ENCODE measurements at regions not wholly inside any gene's neighbourhood (a gene's known extent, or its start where the extent isn't known, plus 50 kb on each side); places are given as distances from the start of the nearest gene placed in this dataset.

GRCh38 chr22:49690454-49690853 is 137.2 kb downstream of the BRD1 start:
- H3K36me3 ChIP-seq = no peaks in the 10 kb centered on the region
- H3K4me3 ChIP-seq = no peak overlapping the region
- TF ChIP-seq CTCF (IDR thresholded peaks at IDR 0.05) = no peak
- peaks cover 0 to 4% of the 10 kb centered on the region in 2 donors for H3K27me3 ChIP-seq
- peaks cover 0 to 6% of the 10 kb centered on the region in 2 donors for H3K9me3 ChIP-seq
- H3K4me1 ChIP-seq = no peaks in the 10 kb centered on the region
- peak; percentile 23 for DNase-seq (ENCODE audit: low spot score)
- H3K27ac ChIP-seq = no peak overlapping the region

DNA sequence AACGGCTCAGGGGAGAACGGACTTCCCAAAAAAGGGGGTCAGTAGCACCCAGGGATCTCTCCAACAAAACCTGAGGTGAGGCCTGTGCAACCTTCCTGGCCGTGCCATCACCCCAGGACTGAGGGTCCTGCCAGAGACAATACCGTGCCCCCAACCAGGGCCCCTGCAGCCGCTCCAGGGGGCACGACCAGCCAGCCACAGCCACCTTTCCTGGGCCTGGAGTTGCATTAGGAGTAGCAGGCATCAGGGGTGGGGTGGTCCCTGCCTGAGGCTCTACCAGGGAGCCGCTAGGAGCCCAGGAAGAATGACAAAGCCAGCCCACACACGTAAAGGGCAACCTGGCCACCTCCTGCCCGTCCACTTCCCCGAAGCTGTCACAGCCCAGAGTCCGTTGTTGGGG is 137.8 kb downstream of the BRD1 start:
- H3K4me3 ChIP-seq = no peak overlapping the region
- peak; percentile 16 for DNase-seq (ENCODE audit: low spot score)
- peaks cover 0 to 6% of the 10 kb centered on the region in 2 donors for H3K9me3 ChIP-seq
- no peaks in the 10 kb centered on the region for H3K4me1 ChIP-seq
- no peak overlapping the region for H3K27ac ChIP-seq
- peaks cover 0 to 4% of the 10 kb centered on the region in 2 donors for H3K27me3 ChIP-seq
- H3K36me3 ChIP-seq = no peaks in the 10 kb centered on the region
- no peak for TF ChIP-seq CTCF (IDR thresholded peaks at IDR 0.05)

GRCh38 chr22:49689255-49689770 is 138.4 kb downstream of the BRD1 start:
- peaks cover 0 to 4% of the 10 kb centered on the region in 2 donors for H3K27me3 ChIP-seq
- H3K36me3 ChIP-seq = no peaks in the 10 kb centered on the region
- TF ChIP-seq CTCF (IDR thresholded peaks at IDR 0.05) = no peak
- H3K4me1 ChIP-seq = no peaks in the 10 kb centered on the region
- H3K9me3 ChIP-seq = peaks cover 0 to 6% of the 10 kb centered on the region in 2 donors
- H3K27ac ChIP-seq = no peak overlapping the region
- DNase-seq (ENCODE audit: low spot score) = peak; percentile 46
- H3K4me3 ChIP-seq = no peak overlapping the region

DNA sequence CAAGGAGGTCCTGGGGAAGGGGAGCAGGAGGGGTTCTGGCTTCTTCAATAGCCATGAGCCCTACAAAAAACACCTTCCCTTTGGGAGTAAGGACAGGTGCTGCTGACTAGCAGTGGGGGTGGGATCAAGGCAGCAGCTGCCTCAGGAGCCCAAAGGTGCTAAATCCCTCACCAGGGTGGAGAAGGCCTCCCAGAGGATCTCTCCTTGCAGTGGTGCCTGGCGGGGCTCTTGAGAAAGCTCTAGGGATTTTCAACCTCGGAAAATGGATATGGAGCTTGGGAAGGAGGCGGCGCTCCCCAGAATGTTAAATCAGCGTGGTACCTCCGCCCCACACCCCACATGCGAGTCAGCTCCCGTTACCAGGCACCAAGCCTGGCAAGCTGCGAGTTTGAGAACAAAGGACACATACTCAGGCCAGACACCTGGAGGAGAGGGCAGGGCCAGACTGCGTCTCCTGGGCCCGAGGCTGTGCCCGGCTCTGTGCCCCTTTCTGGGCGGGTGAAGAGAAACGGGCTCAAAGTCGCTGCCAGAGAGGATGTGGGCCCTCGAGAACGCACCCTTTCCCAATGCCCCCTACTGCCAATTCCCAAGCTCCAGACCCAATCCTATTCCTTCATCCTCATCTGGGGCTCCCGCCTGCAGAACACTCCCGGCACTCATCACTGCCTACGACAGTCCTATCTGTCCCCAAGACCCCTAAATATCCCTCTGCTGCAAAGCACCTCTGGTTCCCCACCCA is 139.0 kb downstream of the BRD1 start:
- Histone ChIP-seq H3K36me3 (no peaks in the 10 kb centered on the region), H3K4me1 (no peaks in the 10 kb centered on the region), H3K27ac (no peak overlapping the region), H3K27me3 (peaks cover 0 to 4% of the 10 kb centered on the region in 2 donors), H3K4me3 (no peak overlapping the region), H3K9me3 (peaks cover 0 to 6% of the 10 kb centered on the region in 2 donors)
- TF ChIP-seq CTCF (IDR thresholded peaks at IDR 0.05) = no peak
- peak; percentile 26 for DNase-seq (ENCODE audit: low spot score)

- no peaks in the 10 kb centered on the region for H3K4me1 ChIP-seq
- H3K4me3 ChIP-seq = no peak overlapping the region
- peak; percentile 49 for DNase-seq (ENCODE audit: low spot score)
- H3K27ac ChIP-seq = no peak overlapping the region
- H3K27me3 ChIP-seq = peaks cover 0 to 4% of the 10 kb centered on the region in 2 donors
- no peak for TF ChIP-seq CTCF (IDR thresholded peaks at IDR 0.05)
- H3K9me3 ChIP-seq = peaks cover 0 to 6% of the 10 kb centered on the region in 2 donors
- no peaks in the 10 kb centered on the region for H3K36me3 ChIP-seq
These were observed 139.7 kb downstream of the BRD1 start for GRCh38 chr22:49687786-49688515.

Data from right atrium auricular region (tissue), 2 donors.